Trophoblast cell (in vitro differentiated cells and primary cell): ENCODE measurements at regions not wholly inside any gene's neighbourhood (a gene's known extent, or its start where the extent isn't known, plus 50 kb on each side); places are given as distances from the start of the nearest gene placed in this dataset.

Source experiments
- DNase-seq, 2 donors: peaks; one replicate each; pipeline ENCODE4 v3.0.0-alpha.2; 2016
- H2AFZ ChIP-seq: 2 replicates; pipeline ENCODE4 v1.6.1; 2013; ENCODE audit warnings: low read length, moderate library complexity, mild to moderate bottlenecking; ENCODE audit not compliant: insufficient read depth, poor library complexity
- H2AK5ac ChIP-seq: 2 replicates; pipeline ENCODE4 v1.6.1; 2013; ENCODE audit warnings: mild to moderate bottlenecking, low read length
- H2BK120ac ChIP-seq: 2 replicates; pipeline ENCODE4 v1.6.1; 2013; ENCODE audit warnings: low read length, mild to moderate bottlenecking, moderate library complexity; ENCODE audit not compliant: insufficient read depth, poor library complexity
- H2BK12ac ChIP-seq: 2 replicates; pipeline ENCODE4 v1.6.1; 2013; ENCODE audit warnings: mild to moderate bottlenecking, low read length, moderate library complexity
- H2BK5ac ChIP-seq: 2 replicates; pipeline ENCODE4 v1.6.1; 2013; ENCODE audit warnings: low read length, low read depth, moderate library complexity, mild to moderate bottlenecking; ENCODE audit not compliant: poor library complexity
- H3K14ac ChIP-seq: 2 replicates; pipeline ENCODE4 v1.6.1; 2013; ENCODE audit warnings: mild to moderate bottlenecking, low read length
- H3K18ac ChIP-seq: 2 replicates; pipeline ENCODE4 v1.6.1; 2013; ENCODE audit warnings: mild to moderate bottlenecking, low read length
- H3K23ac ChIP-seq: 2 replicates; pipeline ENCODE4 v1.6.1; 2013; ENCODE audit warnings: low read length
- H3K27ac ChIP-seq: 2 replicates; pipeline ENCODE4 v1.5.1; 2013; ENCODE audit warnings: low read depth, mild to moderate bottlenecking, inconsistent platforms, low read length, moderate library complexity
- H3K27me3 ChIP-seq: 2 replicates; pipeline ENCODE4 v1.6.1; 2013; ENCODE audit warnings: inconsistent platforms, mild to moderate bottlenecking, low read length, moderate library complexity; ENCODE audit not compliant: insufficient read depth
- H3K36me3 ChIP-seq, 2 experiments: 1 replicate in 1 of 2; 2 replicates in 1 of 2; pipeline ENCODE4 v1.6.1; 2013; ENCODE audit warnings: low read length in 2 of 2, mild to moderate bottlenecking in 2 of 2, moderate library complexity in 1 of 2; ENCODE audit not compliant: insufficient read depth in 2 of 2, control insufficient read depth in 1 of 2
- H3K4ac ChIP-seq: 2 replicates; pipeline ENCODE4 v1.6.1; 2013; ENCODE audit warnings: low read depth, mild to moderate bottlenecking, low read length, moderate library complexity
- H3K4me1 ChIP-seq, 2 experiments: 1 replicate in 1 of 2; 2 replicates in 1 of 2; pipeline ENCODE4 v1.6.1; 2013; ENCODE audit warnings: low read length in 2 of 2, mild to moderate bottlenecking in 2 of 2, moderate library complexity in 1 of 2; ENCODE audit not compliant: insufficient read depth in 2 of 2, control insufficient read depth in 1 of 2
- H3K4me2 ChIP-seq: 2 replicates; pipeline ENCODE4 v1.6.1; 2013; ENCODE audit warnings: inconsistent platforms, mild to moderate bottlenecking, low read length, moderate library complexity
- H3K4me3 ChIP-seq: 2 replicates; pipeline ENCODE4 v1.5.1; 2013; ENCODE audit warnings: mild to moderate bottlenecking, low read depth, low read length, inconsistent platforms
- H3K79me1 ChIP-seq: one replicate; pipeline ENCODE4 v1.6.1; 2013; ENCODE audit warnings: low read length
- H3K79me2 ChIP-seq: 2 replicates; pipeline ENCODE4 v1.6.1; 2013; ENCODE audit warnings: low read length, mild to moderate bottlenecking; ENCODE audit not compliant: control insufficient read depth, insufficient read depth, poor library complexity
- H3K9ac ChIP-seq: 2 replicates; pipeline ENCODE4 v1.6.1; 2013; ENCODE audit warnings: mild to moderate bottlenecking, low read length
- H3K9me3 ChIP-seq: 2 replicates; pipeline ENCODE4 v1.6.1; 2013; ENCODE audit warnings: low read depth, mild to moderate bottlenecking, control low read depth, inconsistent platforms, low read length; ENCODE audit not compliant: insufficient read depth
- H4K12ac ChIP-seq: 2 replicates; pipeline ENCODE4 v1.6.1; 2013; ENCODE audit warnings: low read depth, mild to moderate bottlenecking, low read length, moderate library complexity
- H4K8ac ChIP-seq: 2 replicates; pipeline ENCODE4 v1.6.1; 2013; ENCODE audit warnings: low read depth, mild to moderate bottlenecking, low read length, moderate library complexity
- H4K91ac ChIP-seq: one replicate; pipeline ENCODE4 v1.6.1; 2013; ENCODE audit warnings: low read depth, mild to moderate bottlenecking, low read length, moderate library complexity
- WGBS: extraction: QIAGEN DNeasy Blood & Tissue Kit; methylation state at CpG from one replicate; pipeline ENCODE4 v1.1.7; 2013; ENCODE audit warnings: missing lambda C conversion rate; ENCODE audit not compliant: insufficient read length, insufficient coverage; ENCODE audit errors: extremely low coverage; 5-methylcytosine and 5-hydroxymethylcytosine counted together

DNA sequence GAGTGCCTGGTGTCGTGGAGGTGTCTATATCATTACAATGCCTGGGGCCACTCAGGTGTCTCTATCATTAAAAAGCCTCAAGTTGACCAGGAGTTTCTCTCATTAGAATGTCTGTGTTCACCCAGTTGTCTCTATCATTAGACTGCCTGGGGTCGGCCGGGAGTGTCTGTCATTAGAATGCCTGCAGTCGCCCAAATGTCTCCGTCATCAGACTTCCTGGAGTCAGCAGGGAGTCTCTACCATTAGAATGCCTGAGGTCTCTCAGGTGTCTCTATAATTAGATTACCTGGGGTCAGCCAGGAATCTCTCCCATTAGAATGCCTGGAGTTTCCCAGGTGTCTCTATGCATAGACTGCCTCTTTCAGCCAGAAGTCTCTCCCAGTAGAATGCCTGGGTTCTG lies 1477.6 kb downstream of the UQCRFS1 start:
- WGBS = no CpG with 5 or more reads among the region's 5 CpGs
- no peak overlapping the region for H3K4ac ChIP-seq
- no peak for DNase-seq

DNA sequence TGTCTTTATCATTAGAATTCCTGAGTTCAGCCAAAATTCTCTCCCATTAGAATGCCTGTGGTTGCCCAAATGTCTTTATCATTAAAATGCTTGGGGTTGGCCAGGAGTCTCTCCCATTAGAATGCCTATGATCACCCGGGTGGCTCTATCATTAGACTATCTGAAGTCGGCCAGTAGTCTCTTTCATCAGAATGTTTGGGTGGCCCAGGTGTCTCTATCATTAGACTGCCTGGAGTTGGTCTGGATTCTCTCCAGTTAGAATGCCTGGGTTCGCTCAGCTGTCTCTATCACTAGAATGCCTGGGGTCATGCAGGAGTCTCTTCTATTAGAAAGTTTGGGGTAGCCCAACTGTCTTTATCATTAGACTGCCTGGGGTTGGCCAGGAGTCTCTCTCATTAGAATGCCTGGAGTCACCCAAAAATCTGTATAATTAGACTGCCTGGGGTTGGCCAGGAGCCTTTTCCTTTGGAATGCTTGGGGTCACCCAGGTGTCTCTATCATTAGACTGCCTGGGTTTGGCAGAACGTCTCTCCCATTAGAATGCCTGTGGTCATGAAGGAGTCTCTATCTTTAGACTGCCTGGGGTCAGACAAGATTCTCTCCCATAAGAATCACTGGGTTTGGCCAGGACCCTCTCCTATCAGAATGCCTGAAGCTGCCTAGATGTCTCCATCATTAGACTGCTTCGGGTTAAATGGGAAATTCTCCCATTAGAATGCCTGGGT lies 1478.3 kb downstream of the UQCRFS1 start:
- Histone ChIP-seq H4K12ac (no peak overlapping the region), H3K4me3 (no peak overlapping the region), H4K91ac (no peak overlapping the region), H2AK5ac (no peak overlapping the region), H2AFZ (no peak overlapping the region), H3K23ac (no peak overlapping the region), H2BK120ac (no peak overlapping the region), H3K36me3 (no peaks in the 10 kb centered on the region), H3K4ac (no peak overlapping the region), H3K27ac (no peak overlapping the region), H3K4me2 (no peak overlapping the region), H3K79me2 (no peaks in the 10 kb centered on the region), H3K9ac (no peak overlapping the region), H3K9me3 (no peaks in the 10 kb centered on the region), H2BK5ac (no peak overlapping the region), H4K8ac (no peak overlapping the region), H3K14ac (no peak overlapping the region), H3K4me1 (no peaks in the 10 kb centered on the region), H3K79me1 (no peaks in the 10 kb centered on the region), H2BK12ac (no peak overlapping the region), H3K27me3 (no peaks in the 10 kb centered on the region), H3K18ac (no peak overlapping the region)
- DNase-seq = peak in 1 of 2 donors; percentile 12
- no CpG with 5 or more reads among the region's 5 CpGs for WGBS

More for the DNA sequence above, 1477.6 kb downstream of the UQCRFS1 start:
- Histone ChIP-seq H3K4me3 (no peak overlapping the region), H2BK120ac (no peak overlapping the region), H3K9ac (no peak overlapping the region), H3K27me3 (no peaks in the 10 kb centered on the region), H3K36me3 (no peaks in the 10 kb centered on the region), H4K8ac (no peak overlapping the region), H3K27ac (no peak overlapping the region), H2AFZ (no peak overlapping the region), H3K23ac (no peak overlapping the region), H3K79me2 (no peaks in the 10 kb centered on the region), H2BK12ac (no peak overlapping the region), H4K91ac (no peak overlapping the region), H3K14ac (no peak overlapping the region), H2BK5ac (no peak overlapping the region), H4K12ac (no peak overlapping the region), H2AK5ac (no peak overlapping the region), H3K4me1 (no peaks in the 10 kb centered on the region), H3K4me2 (no peak overlapping the region), H3K18ac (no peak overlapping the region), H3K79me1 (no peaks in the 10 kb centered on the region), H3K9me3 (peaks cover 2% of the 10 kb centered on the region)

DNA sequence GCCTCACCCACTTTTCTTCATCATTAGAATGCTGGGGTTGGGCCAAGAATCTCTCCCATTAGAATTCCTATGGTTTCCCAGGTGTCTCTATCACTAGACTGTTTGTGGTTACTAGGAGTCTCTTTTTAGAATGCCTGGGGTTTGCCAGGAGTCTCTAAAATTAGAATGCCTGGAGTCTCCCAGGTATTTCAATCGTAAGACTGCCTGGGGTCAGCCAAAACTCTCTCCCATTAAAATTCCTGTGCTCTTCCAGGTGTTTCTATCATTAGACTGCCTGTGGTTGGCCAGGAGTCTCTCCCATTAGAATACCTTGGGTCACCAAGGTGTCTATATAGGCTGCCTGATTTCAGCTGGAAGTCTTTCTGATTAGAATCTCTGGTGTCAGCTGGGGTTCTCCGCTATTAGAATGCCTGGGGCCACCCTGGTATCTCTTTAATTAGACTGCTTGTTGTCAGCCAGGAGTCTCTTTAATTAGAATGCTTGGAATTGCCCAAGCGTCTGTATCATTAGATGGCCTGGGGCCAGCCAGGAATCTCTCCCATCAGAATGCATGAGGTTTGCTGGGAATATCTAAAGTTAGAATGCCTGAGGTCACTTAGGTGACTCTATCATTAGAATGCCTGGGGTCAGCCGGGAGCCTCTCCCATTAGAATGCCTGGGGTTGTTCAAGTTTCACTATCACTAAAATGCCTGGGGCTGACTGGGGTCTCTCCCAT lies 1479.2 kb downstream of the UQCRFS1 start:
- Histone ChIP-seq H3K4me2 (no peak overlapping the region), H3K79me2 (no peaks in the 10 kb centered on the region), H3K27me3 (no peaks in the 10 kb centered on the region)

DNA sequence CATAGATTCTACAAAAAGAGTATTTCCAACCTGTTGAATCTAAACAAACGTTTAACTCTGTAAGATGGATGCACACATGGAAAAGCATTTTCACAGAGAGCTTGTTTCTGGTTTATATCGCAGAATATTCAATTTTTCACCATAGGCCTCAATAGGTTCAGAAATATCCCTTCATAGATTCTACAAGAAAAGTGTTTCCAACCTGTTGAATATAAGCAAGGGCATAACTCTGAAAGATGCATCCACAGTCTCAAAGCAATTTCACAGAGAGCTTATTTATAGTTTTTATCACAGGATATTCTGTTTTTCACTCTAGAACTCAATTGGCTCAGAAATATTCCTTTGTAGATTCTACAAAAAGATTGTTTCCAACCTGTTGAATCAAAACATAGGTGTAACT lies 1483.6 kb downstream of the UQCRFS1 start:
- Histone ChIP-seq H3K14ac (no peak overlapping the region), H4K12ac (no peak overlapping the region), H3K9ac (no peak overlapping the region), H4K91ac (no peak overlapping the region), H3K4me2 (no peak overlapping the region), H3K79me1 (no peaks in the 10 kb centered on the region), H2BK12ac (no peak overlapping the region), H3K4ac (no peak overlapping the region), H3K27me3 (no peaks in the 10 kb centered on the region), H3K27ac (no peak overlapping the region), H3K36me3 (no peaks in the 10 kb centered on the region), H2BK120ac (no peak overlapping the region), H3K4me3 (no peak overlapping the region), H3K79me2 (no peaks in the 10 kb centered on the region), H3K9me3 (no peaks in the 10 kb centered on the region), H4K8ac (no peak overlapping the region), H3K4me1 (no peaks in the 10 kb centered on the region), H3K23ac (no peak overlapping the region), H3K18ac (no peak overlapping the region), H2AFZ (no peak overlapping the region), H2BK5ac (no peak overlapping the region), H2AK5ac (no peak overlapping the region)
- DNase-seq = no peak
- no CpG with 5 or more reads among the region's 2 CpGs for WGBS

More for the DNA sequence above, 1479.2 kb downstream of the UQCRFS1 start:
- Histone ChIP-seq H3K18ac (no peak overlapping the region), H2AK5ac (no peak overlapping the region), H3K27ac (no peak overlapping the region), H4K12ac (no peak overlapping the region), H2BK120ac (no peak overlapping the region), H2BK5ac (no peak overlapping the region), H3K4me3 (no peak overlapping the region), H3K79me1 (no peaks in the 10 kb centered on the region), H4K91ac (no peak overlapping the region), H3K4ac (no peak overlapping the region), H3K9ac (no peak overlapping the region), H4K8ac (no peak overlapping the region), H3K14ac (no peak overlapping the region), H3K4me1 (no peaks in the 10 kb centered on the region), H3K23ac (no peak overlapping the region), H2BK12ac (no peak overlapping the region), H3K36me3 (no peaks in the 10 kb centered on the region), H3K9me3 (no peaks in the 10 kb centered on the region), H2AFZ (no peak overlapping the region)
- WGBS = no CpG with 5 or more reads among the region's 4 CpGs
- DNase-seq = peak; percentile 27 to 77
